NCI-H146 (cell line): ENCODE measurements at regions not wholly inside any gene's neighbourhood (a gene's known extent, or its start where the extent isn't known, plus 50 kb on each side); places are given as distances from the start of the nearest gene placed in this dataset.

Experiments
- DNase-seq: peaks from one replicate; lab custom pipeline; 2025; lab: John Stamatoyannopoulos, UW

GRCh38 chr22:34159491-34159890, 239.2 kb upstream of the LARGE1 start:
- DNase-seq, result no peak

- no peak for DNase-seq
Observed at GRCh38 chr22:34160141-34160783, 240.0 kb upstream of the LARGE1 start.

DNA sequence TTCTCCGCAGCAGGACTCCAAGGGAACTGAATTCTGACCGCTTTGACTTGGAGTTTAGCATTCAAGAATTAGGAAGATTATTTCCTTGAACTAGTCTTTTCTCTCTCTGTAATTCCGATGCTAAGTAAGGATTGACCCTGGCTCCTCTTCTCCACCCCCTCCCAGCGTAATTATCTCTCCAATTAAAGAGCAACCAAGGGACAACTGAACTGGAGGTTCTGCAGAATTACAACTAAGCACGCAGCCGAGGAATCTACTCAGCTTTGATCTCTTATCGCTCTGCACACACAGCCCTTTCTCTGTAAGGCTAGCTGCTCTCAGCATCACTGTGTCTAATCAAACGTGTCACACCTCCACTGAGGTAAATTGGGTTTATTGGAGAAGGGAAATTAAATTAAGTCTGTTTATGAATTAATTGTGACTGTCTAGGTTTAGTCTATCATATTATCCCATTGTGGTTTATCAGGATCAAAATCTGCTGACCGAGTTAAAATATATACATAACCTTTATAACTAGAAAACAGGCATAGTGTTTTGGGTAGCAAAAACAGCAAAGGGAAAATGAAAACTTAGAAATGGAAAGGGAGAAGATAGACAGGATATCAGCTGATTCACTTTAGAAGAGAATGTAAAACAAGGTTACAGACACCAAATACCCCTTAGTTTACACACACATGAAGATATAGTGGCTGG, 241.3 kb upstream of the LARGE1 start:
- no peak for DNase-seq

DNA sequence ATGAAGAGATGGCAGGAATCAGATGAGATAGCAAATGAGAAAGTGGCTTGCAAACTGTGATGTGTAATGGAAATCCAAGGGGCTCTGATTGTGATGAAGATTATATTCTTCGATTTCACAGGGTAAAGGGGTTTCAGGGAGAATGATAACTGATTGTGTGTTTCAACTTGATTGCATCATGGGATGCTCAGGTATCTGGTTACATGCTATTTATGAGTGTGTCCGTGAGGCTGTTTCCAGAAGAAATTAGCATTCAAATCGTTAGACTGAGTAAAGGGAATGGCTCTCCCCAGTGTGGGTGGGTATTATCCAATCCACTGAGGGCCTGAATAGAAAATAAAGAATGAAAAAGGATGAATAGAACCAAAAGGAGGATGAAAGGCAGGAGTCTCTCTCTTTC, 278.7 kb upstream of the LARGE1 start:
- no peak for DNase-seq

DNA sequence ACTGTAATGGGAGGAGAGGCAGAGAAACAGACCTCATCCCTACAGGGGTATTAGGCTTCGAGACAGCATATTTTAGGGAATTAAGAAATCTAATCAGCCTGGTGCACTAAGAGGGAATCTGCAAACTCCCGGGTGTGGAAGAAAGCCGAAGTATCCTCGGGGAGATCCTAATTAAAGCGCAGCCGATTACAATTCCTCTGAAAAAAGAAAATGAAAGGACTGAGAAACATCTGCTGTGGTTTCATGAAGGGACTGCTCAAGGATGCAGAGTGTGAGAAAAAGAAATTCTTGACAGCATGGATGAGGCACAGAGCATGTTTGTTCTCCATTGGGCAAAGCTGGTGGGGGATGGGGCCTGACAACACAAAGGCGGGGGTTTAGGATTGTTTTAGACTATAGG, 290.0 kb upstream of the LARGE1 start:
- DNase-seq, result no peak

GRCh38 chr22:34214372-34214771, 294.1 kb upstream of the LARGE1 start:
- DNase-seq, result no peak

DNA sequence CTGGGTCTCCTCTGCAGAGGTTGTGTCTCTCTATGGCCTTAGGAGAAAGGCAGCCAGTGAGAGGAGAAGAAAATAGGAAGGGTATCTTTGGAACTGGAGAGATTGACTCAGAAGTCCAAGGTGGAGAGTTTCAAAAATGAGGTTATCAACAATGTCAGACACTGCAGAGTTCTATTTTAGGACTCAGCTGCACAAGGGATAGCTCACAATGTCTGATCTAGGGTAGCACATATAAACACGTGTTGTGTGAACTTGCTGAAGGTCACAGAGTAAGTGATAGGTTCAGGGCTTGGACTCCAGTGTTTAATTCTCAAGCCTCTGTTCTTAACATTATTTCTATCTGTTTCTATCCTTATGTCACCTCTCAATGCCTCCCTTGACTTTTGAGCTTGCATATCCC, 305.0 kb upstream of the LARGE1 start:
- DNase-seq, result no peak

DNA sequence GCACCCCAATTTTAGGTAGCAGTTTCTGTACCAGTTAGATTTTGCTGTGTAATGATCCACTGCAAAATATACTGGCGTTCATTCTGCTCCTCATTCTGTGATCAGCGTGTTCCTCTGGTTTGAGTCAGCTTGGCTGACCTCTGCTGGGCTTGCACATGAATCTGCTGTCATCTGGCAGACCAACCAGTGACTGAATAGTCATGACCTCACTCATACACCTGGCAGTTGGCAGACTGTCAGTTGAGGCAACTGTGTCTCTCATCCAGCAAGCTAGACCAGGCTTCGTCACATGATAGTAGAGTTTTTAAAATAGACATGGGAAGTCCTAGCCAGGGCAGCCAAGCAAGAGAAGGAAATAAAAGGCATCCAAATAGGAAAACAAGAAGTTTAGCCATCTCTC, 316.3 kb upstream of the LARGE1 start:
- DNase-seq, result no peak

- no peak for DNase-seq
Observed at GRCh38 chr22:34239421-34239820, 319.1 kb upstream of the LARGE1 start.

DNA sequence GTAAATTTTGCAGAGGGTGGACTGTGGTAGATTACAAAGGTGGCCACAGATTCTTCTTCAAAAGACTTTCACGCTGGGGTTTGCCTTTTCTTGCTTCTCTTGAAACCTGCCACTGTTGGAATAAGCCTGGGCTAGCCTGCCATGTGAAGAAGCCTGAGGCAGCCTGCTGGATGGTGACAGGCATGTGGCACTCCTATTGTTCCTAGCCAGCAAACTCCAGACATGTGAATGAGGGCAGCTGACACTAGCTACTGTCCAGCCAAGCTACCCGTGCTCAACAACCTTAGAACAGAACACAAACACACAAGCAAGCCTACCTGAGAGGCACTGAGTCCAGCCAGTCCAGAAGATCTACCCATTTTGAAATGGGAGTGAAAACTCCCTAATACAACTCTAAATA, 322.7 kb upstream of the LARGE1 start:
- DNase-seq, result no peak

DNA sequence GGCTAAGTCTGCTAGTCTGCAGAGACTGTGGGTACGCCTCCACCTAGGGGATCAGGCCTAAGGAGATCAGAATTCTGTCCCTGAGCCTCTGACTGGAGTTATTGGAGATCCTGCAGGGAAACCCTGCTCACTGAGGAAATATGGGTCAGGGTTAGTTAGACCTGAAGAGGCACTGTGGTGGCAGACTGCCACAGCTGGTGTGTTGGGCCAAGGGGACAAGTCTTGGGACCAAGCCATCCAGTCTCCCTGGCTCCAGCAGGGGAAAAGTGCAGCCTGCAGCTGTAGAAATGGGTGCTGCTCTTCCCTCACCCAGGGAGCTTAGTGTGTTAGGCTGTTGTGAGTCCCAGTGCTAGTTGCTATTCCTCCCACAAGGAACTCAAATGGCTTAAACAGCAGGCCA, 334.8 kb upstream of the LARGE1 start:
- no peak for DNase-seq

- DNase-seq, result no peak
Observed at GRCh38 chr22:34278121-34278520, 357.8 kb upstream of the LARGE1 start.

GRCh38 chr22:34281738-34282137, 361.5 kb upstream of the LARGE1 start:
- no peak for DNase-seq

DNA sequence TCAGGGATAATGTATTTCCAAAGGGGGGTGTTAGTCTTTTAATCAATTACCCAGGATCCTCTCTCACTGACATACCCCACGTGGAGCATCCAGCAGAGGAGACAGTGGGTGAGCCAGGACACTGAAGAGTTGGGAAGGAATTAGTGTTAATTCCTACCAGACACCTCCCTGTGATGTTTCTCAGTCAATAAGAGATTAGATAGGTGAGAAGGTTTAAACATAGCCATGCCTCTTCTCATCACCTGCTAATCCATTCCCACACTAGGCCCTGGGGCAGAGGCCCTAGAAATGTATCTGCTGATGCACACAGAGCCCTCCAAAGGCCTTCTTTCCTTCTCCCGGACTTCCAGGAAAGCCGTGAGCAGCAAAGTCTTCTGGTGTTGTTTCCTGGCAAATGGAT, 363.6 kb upstream of the LARGE1 start:
- no peak for DNase-seq

DNA sequence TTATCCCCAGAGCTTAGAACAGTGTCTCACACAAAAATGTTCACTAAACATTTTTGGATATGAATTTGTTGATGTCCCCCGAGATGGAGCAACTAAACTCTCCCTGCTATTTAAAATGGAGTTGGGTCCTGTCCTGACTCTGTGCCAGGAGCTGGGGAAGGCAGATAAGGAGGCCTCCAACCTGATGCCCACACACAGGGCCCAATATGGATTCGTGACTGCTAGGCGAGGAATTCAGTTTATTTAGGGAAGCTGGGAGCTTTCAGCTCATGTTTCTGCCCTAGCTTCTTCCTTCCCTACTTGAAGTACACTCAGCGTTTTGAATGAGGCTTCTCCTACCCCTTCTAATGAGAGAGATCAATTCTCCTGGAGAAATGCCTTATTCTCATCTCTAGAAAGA, 373.0 kb upstream of the LARGE1 start:
- DNase-seq, result no peak

- no peak for DNase-seq
Observed at GRCh38 chr22:34294476-34294875, 374.2 kb upstream of the LARGE1 start.

DNA sequence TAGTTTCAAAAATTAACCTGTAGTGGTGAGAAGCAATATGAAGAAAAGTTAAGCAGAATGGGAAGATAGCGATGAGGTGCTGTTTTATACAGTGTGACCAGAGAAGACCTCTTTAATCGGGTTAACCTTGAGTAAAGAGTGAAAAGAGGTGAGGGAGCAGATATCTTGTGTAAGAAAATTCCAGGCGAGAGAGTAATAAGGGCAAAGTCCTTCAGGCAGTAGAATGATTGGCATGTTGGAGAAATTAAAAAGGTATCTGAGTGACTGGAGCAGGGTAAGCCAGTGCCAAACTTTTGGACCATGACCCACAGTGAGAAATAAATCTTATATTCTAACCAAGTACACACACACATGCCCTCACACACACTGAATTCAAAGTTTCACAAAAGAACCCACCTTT, 374.7 kb upstream of the LARGE1 start:
- DNase-seq, result no peak

DNA sequence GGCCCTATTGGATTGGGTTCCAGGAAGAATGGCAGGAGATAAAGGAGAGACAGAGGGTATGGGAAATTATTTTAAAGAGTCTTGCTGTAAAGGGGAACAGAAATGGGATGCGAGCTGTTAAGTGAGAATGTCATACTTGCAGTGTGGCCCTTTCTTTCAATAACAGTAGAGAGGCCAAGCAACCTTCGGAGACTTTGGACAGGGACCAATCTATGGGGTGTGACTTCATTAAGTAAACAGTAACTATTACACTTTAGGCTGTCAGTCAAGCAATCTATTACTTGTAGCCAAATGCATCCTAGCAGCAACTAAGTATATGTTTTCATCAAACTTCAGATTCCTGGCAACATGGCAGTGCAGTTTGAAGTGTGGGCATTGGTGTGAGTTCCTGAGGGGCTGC, 376.2 kb upstream of the LARGE1 start:
- no peak for DNase-seq

GRCh38 chr22:34297536-34298120, 377.4 kb upstream of the LARGE1 start:
- no peak for DNase-seq

DNA sequence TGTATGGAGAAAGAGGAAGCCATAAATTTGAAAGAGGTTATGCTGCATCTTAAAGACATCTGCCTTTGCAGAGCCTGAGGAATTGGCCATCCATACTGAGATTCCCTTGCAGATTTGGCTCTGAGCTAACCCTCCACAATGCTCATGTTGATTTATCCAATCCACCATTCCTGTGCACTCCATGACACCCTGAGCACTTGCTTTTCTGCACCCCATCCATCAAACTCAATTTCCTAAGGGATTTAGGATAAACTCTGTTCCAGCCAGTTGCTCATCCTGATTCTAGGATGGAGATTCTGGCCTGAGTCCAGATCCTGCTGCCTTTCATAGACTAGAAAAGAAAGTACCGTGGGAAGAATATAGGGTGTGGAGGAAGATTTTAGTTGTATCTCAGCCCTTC, 379.2 kb upstream of the LARGE1 start:
- no peak for DNase-seq

- no peak for DNase-seq
Observed at GRCh38 chr22:34301569-34301968, 381.3 kb upstream of the LARGE1 start.

GRCh38 chr22:34303656-34304055, 383.4 kb upstream of the LARGE1 start:
- DNase-seq, result no peak

GRCh38 chr22:34306361-34306760, 386.1 kb upstream of the LARGE1 start:
- no peak for DNase-seq

GRCh38 chr22:34308101-34308500, 387.8 kb upstream of the LARGE1 start:
- DNase-seq, result no peak
